HCT116 (cell line): ENCODE measurements at regions not wholly inside any gene's neighbourhood (a gene's known extent, or its start where the extent isn't known, plus 50 kb on each side); places are given as distances from the start of the nearest gene placed in this dataset.

Experiments used
- ATAC-seq: fragments of 200-7000 bp; cut with Tn5 transposase; 2 replicates; pipeline ENCODE4 v1.9.1; 2020; ENCODE audit warnings: mild to moderate bottlenecking, moderate library complexity
- BruUV-seq: library from RNA; stranded (reverse); fragments of 400-500 nt; replicated peaks from 2 replicates; lab custom pipeline; 2021; lab: Mats Ljungman, UMichigan
- CTCF ChIA-PET: fragments of 300-600 bp; sonication (Branson Sonifier 250); formaldehyde crosslinking; loops from one replicate; lab custom pipeline; 2021; ENCODE audit warnings: antibody characterized with exemption; lab: Charles Lee
- POLR2A ChIA-PET: fragments of 300-600, 350-600 bp; sonication (Branson Sonifier 250); formaldehyde crosslinking; loops from one replicate; lab custom pipeline; 2021; ENCODE audit warnings: antibody characterized with exemption; lab: Charles Lee
- RAD21 ChIA-PET, 2 experiments: fragments of 300-600 bp; sonication (Branson Sonifier 250); formaldehyde crosslinking; loops; one replicate each; lab custom pipeline; 2023; ENCODE audit warnings: low total read pairs in 2 of 2; ENCODE audit not compliant: uncharacterized antibody in 2 of 2, unreplicated experiment in 2 of 2, low non-redundant PET in 1 of 2; lab: Charles Lee
- DNase-seq: peaks from one replicate; pipeline ENCODE4 v3.0.0-alpha.2; 2010; ENCODE audit warnings: low read depth, low spot score
- H2AFZ ChIP-seq: fragments of 200-600 bp; shearing (Covaris generic), sonication (generic); 2 replicates; pipeline ENCODE4 v1.6.1; 2017; ENCODE audit warnings: low read depth, mixed run types, mixed read lengths, antibody characterized with exemption, low read length; ENCODE audit not compliant: poor library complexity, severe bottlenecking
- H3K27ac ChIP-seq: 2 replicates; pipeline ENCODE4 v1.5.1; 2012; ENCODE audit warnings: low read depth, low read length
- H3K27me3 ChIP-seq: fragments of 200-600 bp; sonication (generic); 2 replicates; pipeline ENCODE4 v1.6.1; 2016; ENCODE audit warnings: mixed run types, low read length, mixed read lengths; ENCODE audit not compliant: insufficient read depth
- H3K36me3 ChIP-seq, 2 experiments: fragments of 200-500 bp in 1 of 2; fragments of 200-600 bp in 1 of 2; sonication (Bioruptor generic) in 1 of 2; sonication (generic) in 1 of 2; 2 replicates each; pipeline versions ENCODE4 v1.5.1 to v1.6.1; 2014 to 2016; ENCODE audit warnings: low read length in 2 of 2, inconsistent platforms in 1 of 2, mixed read lengths in 1 of 2, mixed run types in 1 of 2; ENCODE audit not compliant: insufficient read depth in 2 of 2, control insufficient read depth in 1 of 2
- H3K4me1 ChIP-seq, 2 experiments: fragments of 200-600 bp in 1 of 2; sonication (generic) in 1 of 2; 2 replicates each; pipeline versions ENCODE4 v1.5.1 to v1.6.1; 2012 to 2017; ENCODE audit warnings: low read length in 2 of 2, inconsistent platforms in 1 of 2, mild to moderate bottlenecking in 1 of 2, mixed read lengths in 1 of 2, mixed run types in 1 of 2, moderate library complexity in 1 of 2; ENCODE audit not compliant: insufficient read depth in 2 of 2, control insufficient read depth in 1 of 2
- H3K4me2 ChIP-seq: fragments of 200-600 bp; sonication (generic); 2 replicates; pipeline ENCODE4 v1.6.1; 2017; ENCODE audit warnings: mixed run types, low read length, mixed read lengths
- H3K4me3 ChIP-seq, 2 experiments: fragments of 200-600 bp in 1 of 2; sonication (generic) in 1 of 2; replicated peaks in 1 of 2; 2 replicates each; pipeline ENCODE4 v1.5.1; 2011 to 2016; ENCODE audit warnings: low read length in 2 of 2, control low read depth in 1 of 2, low read depth in 1 of 2, mild to moderate bottlenecking in 1 of 2, mixed read lengths in 1 of 2, mixed run types in 1 of 2
- H3K79me2 ChIP-seq: fragments of 200-600 bp; sonication (generic); 2 replicates; pipeline ENCODE4 v1.6.1; 2017; ENCODE audit warnings: mild to moderate bottlenecking, mixed run types, low read length, moderate library complexity, mixed read lengths; ENCODE audit not compliant: insufficient read depth
- H3K9ac ChIP-seq: fragments of 200-600 bp; sonication (generic); 2 replicates; pipeline ENCODE4 v1.6.1; 2016; ENCODE audit warnings: low read length, mixed read lengths
- H3K9me2 ChIP-seq: fragments of 200-600 bp; sonication (generic), shearing (Covaris generic); 2 replicates; pipeline ENCODE4 v1.6.1; 2017; ENCODE audit warnings: mixed run types, mild to moderate bottlenecking, moderate library complexity; ENCODE audit not compliant: insufficient read depth
- H3K9me3 ChIP-seq, 2 experiments: fragments of 200-500 bp in 1 of 2; fragments of 200-600 bp in 1 of 2; sonication (Bioruptor generic) in 1 of 2; sonication (generic) in 1 of 2; 2 replicates each; pipeline ENCODE4 v1.6.1; 2014 to 2017; ENCODE audit warnings: low read length in 2 of 2, mixed read lengths in 2 of 2, inconsistent platforms in 1 of 2, low read depth in 1 of 2, mild to moderate bottlenecking in 1 of 2, mixed run types in 1 of 2, moderate library complexity in 1 of 2; ENCODE audit not compliant: control insufficient read depth in 1 of 2, insufficient read depth in 1 of 2
- H4K20me1 ChIP-seq: fragments of 200-600 bp; sonication (generic), shearing (Covaris generic); 2 replicates; pipeline ENCODE4 v1.6.1; 2017; ENCODE audit warnings: mixed run types, mild to moderate bottlenecking, moderate library complexity; ENCODE audit not compliant: insufficient read depth
- CEBPB ChIP-seq: IDR thresholded peaks from 2 replicates; pipeline ENCODE4 v1.6.1; 2012; ENCODE audit warnings: low read depth
- ELF1 ChIP-seq: IDR thresholded peaks from 2 replicates; pipeline ENCODE4 v1.6.1; 2012; ENCODE audit warnings: low read depth, borderline replicate concordance
- EZH2 ChIP-seq: fragments of 200-600 bp; sonication (generic); IDR thresholded peaks from 2 replicates; pipeline ENCODE4 v1.6.1; 2017; ENCODE audit warnings: antibody characterized with exemption, mixed run types
- EZH2phosphoT487 ChIP-seq: fragments of 200-600 bp; IDR thresholded peaks from 2 replicates; pipeline ENCODE4 v1.6.1; 2018; ENCODE audit warnings: antibody characterized with exemption, borderline replicate concordance
- FOSL1 ChIP-seq: IDR thresholded peaks from 2 replicates; pipeline ENCODE4 v1.6.1; 2012; ENCODE audit warnings: low read depth
- JUND ChIP-seq: IDR thresholded peaks from 2 replicates; pipeline ENCODE4 v1.6.1; 2012
- POLR2A ChIP-seq: IDR thresholded peaks from 2 replicates; pipeline ENCODE4 v1.7.0; 2011; ENCODE audit warnings: borderline replicate concordance; ENCODE audit not compliant: insufficient read depth, insufficient read length; ENCODE audit errors: extremely low read depth
- REST ChIP-seq: IDR thresholded peaks from 2 replicates; pipeline ENCODE4 v1.6.1; 2012; ENCODE audit warnings: low read depth
- SIN3A ChIP-seq: IDR thresholded peaks from 2 replicates; pipeline ENCODE4 v1.6.1; 2012; ENCODE audit warnings: low read depth
- SP1 ChIP-seq: IDR thresholded peaks from 2 replicates; pipeline ENCODE4 v1.6.1; 2012; ENCODE audit warnings: low read depth
- SRF ChIP-seq: IDR thresholded peaks from 2 replicates; pipeline ENCODE4 v1.6.1; 2012; ENCODE audit warnings: low read depth
- TCF7L2 ChIP-seq: IDR thresholded peaks from 2 replicates; pipeline ENCODE4 v1.7.0; 2011; ENCODE audit warnings: borderline replicate concordance, inconsistent platforms; ENCODE audit not compliant: insufficient read depth, insufficient read length; ENCODE audit errors: extremely low read depth
- YY1 ChIP-seq: IDR thresholded peaks from 2 replicates; pipeline ENCODE4 v1.6.1; 2011; ENCODE audit warnings: low read length, low read depth, moderate library complexity, mild to moderate bottlenecking; ENCODE audit not compliant: insufficient replicate concordance; ENCODE audit errors: extremely low read depth
- ZBTB33 ChIP-seq: IDR thresholded peaks from 2 replicates; pipeline ENCODE4 v1.6.1; 2011; ENCODE audit warnings: mild to moderate bottlenecking, low read length, moderate library complexity; ENCODE audit not compliant: insufficient replicate concordance; ENCODE audit errors: extremely low read depth
- ZFX ChIP-seq: fragments of 450-650 bp; IDR thresholded peaks from 2 replicates; pipeline ENCODE4 v1.6.1; 2017
- ZNF274 ChIP-seq: fragments of 200-500 bp; sonication (Bioruptor generic); IDR thresholded peaks from 2 replicates; pipeline ENCODE4 v1.6.1; 2014; ENCODE audit warnings: mild to moderate bottlenecking, low read depth, low read length, inconsistent platforms
- intact Hi-C: fragments of 100-400 bp; cut with micrococcal nuclease; formaldehyde crosslinking; loops from 2 replicates; pipeline ENCODE4 v1.10.0; 2022
- TF ChIP-seq, protein P1 (sequence below), 3 experiments: fragments of 200-600 bp in 1 of 3; sonication (generic) in 1 of 3; IDR thresholded peaks in 2 of 3; conservative IDR thresholded peaks in 1 of 3; 2 replicates each; pipeline ENCODE4 v1.5.1; 2012 to 2017; ENCODE audit warnings: low read depth in 2 of 3, low read length in 2 of 3, antibody characterized with exemption in 1 of 3, borderline replicate concordance in 1 of 3, control low read depth in 1 of 3, mild to moderate bottlenecking in 1 of 3, mixed read lengths in 1 of 3, mixed run types in 1 of 3, moderate library complexity in 1 of 3; ENCODE audit not compliant: insufficient read depth in 1 of 3
- TF ChIP-seq, protein P2 (sequence below): IDR thresholded peaks from 2 replicates; pipeline ENCODE4 v1.6.1; 2012

GRCh38 chr15:27674826-27675225 lies 424.3 kb downstream of the OCA2 start (continued):
- TF ChIP-seq REST (no peak), YY1 (no peak)

DNA sequence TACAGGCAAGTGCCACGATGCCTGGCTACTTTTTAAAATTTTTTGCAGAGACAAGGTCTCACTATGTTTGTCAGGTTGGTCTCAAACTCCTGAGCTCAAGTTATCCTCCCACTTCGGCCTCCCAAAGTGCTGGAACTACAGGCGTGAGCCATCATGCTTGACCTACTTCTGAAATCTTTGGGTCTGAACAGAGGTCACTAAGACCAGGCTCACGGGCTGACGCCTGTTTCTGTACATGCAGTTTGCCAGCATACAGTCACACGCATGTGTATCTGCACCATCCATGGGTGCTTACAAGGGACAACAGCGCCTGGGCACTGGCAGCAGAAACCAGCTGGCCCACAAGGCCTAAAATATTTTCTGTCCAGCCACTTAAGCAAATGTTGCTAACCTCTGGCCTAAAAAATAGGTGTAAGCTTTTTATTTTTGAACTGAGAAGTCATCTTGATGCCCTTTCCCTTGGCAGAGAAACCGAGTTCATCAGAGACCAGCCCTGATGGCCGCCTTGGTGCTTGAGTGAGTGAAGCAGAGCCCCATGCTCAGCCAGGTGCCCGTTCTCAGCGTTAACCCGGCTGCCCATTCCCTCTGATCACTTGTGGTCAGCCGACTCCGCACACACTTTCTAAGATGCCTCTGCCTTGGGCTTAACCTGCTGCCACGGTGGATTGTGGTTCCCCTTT lies 425.2 kb downstream of the OCA2 start:
- Histone ChIP-seq H3K27me3 (no peaks in the 10 kb centered on the region), H4K20me1 (no peaks in the 10 kb centered on the region), H3K4me1 (no peaks in the 10 kb centered on the region), H2AFZ (no peak overlapping the region), H3K4me2 (no peak overlapping the region), H3K36me3 (no peaks in the 10 kb centered on the region), H3K4me3 (no peak overlapping the region), H3K9me2 (no peaks in the 10 kb centered on the region), H3K79me2 (no peaks in the 10 kb centered on the region), H3K27ac (no peak overlapping the region), H3K9ac (no peak overlapping the region), H3K9me3 (peaks cover 0 to 50% of the 10 kb centered on the region in 2 experiments; a peak in 2 of 4 replicates)
- intact Hi-C loops = no loop called here
- no peak for DNase-seq
- BruUV-seq = no TSS peak
- no peak for ATAC-seq
- ChIA-PET RAD21 (no interaction called here), CTCF (no interaction called here), POLR2A (no interaction called here)
- TF ChIP-seq TCF7L2 (no peak), EZH2 (no peak), EZH2phosphoT487 (no peak), POLR2A (no peak), ZBTB33 (no peak), SIN3A (no peak), JUND (no peak), SP1 (no peak), ZFX (no peak), CEBPB (no peak), ZNF274 (no peak), ELF1 (no peak), YY1 (no peak), FOSL1 (no peak), SRF (no peak)
- TF ChIP-seq, protein P1, sequence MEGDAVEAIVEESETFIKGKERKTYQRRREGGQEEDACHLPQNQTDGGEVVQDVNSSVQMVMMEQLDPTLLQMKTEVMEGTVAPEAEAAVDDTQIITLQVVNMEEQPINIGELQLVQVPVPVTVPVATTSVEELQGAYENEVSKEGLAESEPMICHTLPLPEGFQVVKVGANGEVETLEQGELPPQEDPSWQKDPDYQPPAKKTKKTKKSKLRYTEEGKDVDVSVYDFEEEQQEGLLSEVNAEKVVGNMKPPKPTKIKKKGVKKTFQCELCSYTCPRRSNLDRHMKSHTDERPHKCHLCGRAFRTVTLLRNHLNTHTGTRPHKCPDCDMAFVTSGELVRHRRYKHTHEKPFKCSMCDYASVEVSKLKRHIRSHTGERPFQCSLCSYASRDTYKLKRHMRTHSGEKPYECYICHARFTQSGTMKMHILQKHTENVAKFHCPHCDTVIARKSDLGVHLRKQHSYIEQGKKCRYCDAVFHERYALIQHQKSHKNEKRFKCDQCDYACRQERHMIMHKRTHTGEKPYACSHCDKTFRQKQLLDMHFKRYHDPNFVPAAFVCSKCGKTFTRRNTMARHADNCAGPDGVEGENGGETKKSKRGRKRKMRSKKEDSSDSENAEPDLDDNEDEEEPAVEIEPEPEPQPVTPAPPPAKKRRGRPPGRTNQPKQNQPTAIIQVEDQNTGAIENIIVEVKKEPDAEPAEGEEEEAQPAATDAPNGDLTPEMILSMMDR (IDR thresholded peaks at IDR 0.05 in 2 of 3, conservative IDR thresholded peaks at IDR 0.05 in 1 of 3; ENCODE audit: borderline replicate concordance in 1 of 3, insufficient read depth in 1 of 3, low read depth in 2 of 3, low read length in 2 of 3) = no peak
- TF ChIP-seq, protein P2, sequence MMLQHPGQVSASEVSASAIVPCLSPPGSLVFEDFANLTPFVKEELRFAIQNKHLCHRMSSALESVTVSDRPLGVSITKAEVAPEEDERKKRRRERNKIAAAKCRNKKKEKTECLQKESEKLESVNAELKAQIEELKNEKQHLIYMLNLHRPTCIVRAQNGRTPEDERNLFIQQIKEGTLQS = no peak
